Esophagus squamous epithelium (tissue), 5 donors: ENCODE measurements at regions not wholly inside any gene's neighbourhood (a gene's known extent, or its start where the extent isn't known, plus 50 kb on each side); places are given as distances from the start of the nearest gene placed in this dataset.
"Not testable (repeated sequence)": the region's sequence is repeated elsewhere in the genome, so short reads cannot be mapped to it uniquely, and the experiment has no call there.

Experiments used
- DNase-seq: peaks from one replicate; lab custom pipeline; 2025; lab: John Stamatoyannopoulos, UW
- H3K27ac ChIP-seq, 4 donors: fragments of 200-600 bp; sonication (generic); one replicate each; pipeline ENCODE4 v1.5.1; 2016 to 2019; ENCODE audit warnings: mild to moderate bottlenecking in 1 of 4
- H3K27me3 ChIP-seq, 4 donors: fragments of 200-600 bp; sonication (generic); 1 replicate in 3 of 4; 2 replicates in 1 of 4; pipeline versions ENCODE4 v1.5.1 to v1.6.0; 2017 to 2021; ENCODE audit warnings: antibody characterized with exemption in 1 of 4
- H3K36me3 ChIP-seq, 3 donors: fragments of 200-600 bp; sonication (generic); one replicate each; pipeline ENCODE4 v1.5.1; 2016 to 2019
- H3K4me1 ChIP-seq, 3 donors: fragments of 200-600 bp; sonication (generic); one replicate each; pipeline ENCODE4 v1.5.1; 2017 to 2019
- H3K4me3 ChIP-seq, 4 donors: fragments of 200-600 bp; sonication (generic); 1 replicate in 3 of 4; 2 replicates in 1 of 4; pipeline ENCODE4 v1.5.1; 2016 to 2019; ENCODE audit warnings: mild to moderate bottlenecking in 2 of 4, moderate library complexity in 1 of 4
- H3K9me3 ChIP-seq, 3 donors: fragments of 200-600 bp; sonication (generic); one replicate each; pipeline ENCODE4 v1.5.1; 2016 to 2019
- CTCF ChIP-seq, 6 experiments: fragments of 450-650 bp in 4 of 6; fragments of 200-600 bp in 2 of 6; sonication (generic) in 2 of 6; IDR thresholded peaks; one replicate each; pipeline ENCODE4 v1.5.1; 2016 to 2019; ENCODE audit warnings: antibody characterized with exemption in 6 of 6, mild to moderate bottlenecking in 4 of 6, moderate library complexity in 4 of 6
- WGBS, 2 donors: methylation state at CpG; one replicate each; pipeline ENCODE4 v1.1.5; 2018; 5-methylcytosine and 5-hydroxymethylcytosine counted together
- intact Hi-C: fragments of 100-400 bp; cut with DNase I; formaldehyde crosslinking; loops from one replicate; pipeline ENCODE4 v1.15.0; 2022
- donor health status: DM: yes; HTN: yes; CAD: no.

GRCh38 chrY:11461406-11461805, 1239.6 kb upstream of the USP9Y start:
- intact Hi-C loops, H3K27ac ChIP-seq, H3K4me3 ChIP-seq, H3K27me3 ChIP-seq, H3K4me1 ChIP-seq, H3K9me3 ChIP-seq, DNase-seq, H3K36me3 ChIP-seq: not testable (repeated sequence)
- peak in 2 of 6 experiments; percentile 18 to 34 for TF ChIP-seq CTCF (IDR thresholded peaks at IDR 0.05)
- WGBS, 2 donors, result 11% methylated on average over 4 of the region's 4 CpGs; no CpG with 5 or more reads in 1 of the 2 donors

DNA sequence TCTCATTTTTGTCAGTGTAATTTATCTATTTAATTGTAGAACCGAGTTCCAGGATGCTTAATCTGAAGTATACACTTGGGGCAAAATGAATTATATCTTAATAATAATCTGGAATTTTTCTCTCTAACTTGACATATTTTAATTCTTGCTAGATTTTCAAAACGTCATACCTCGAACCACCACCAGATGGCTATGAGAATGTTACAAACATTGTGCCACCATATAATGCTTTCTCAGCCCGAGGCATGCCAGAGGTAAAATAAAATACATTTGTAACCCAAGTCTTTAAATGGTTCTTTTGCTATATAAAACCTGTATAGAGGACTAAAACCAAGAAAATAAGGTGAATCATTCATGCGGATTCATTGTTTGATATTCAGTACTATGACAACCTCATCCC, 1234.3 kb upstream of the USP9Y start:
- H3K9me3 ChIP-seq, H3K27me3 ChIP-seq, H3K27ac ChIP-seq, intact Hi-C loops, DNase-seq, H3K4me1 ChIP-seq, H3K36me3 ChIP-seq, H3K4me3 ChIP-seq: not testable (repeated sequence)
- TF ChIP-seq CTCF (IDR thresholded peaks at IDR 0.05), result peak in 2 of 6 experiments; percentile 11 to 18
- WGBS, 2 donors, result 6% methylated on average over 5 of the region's 5 CpGs; no CpG with 5 or more reads in 1 of the 2 donors
